ENCODE measurements at regions not wholly inside any gene's neighbourhood (a gene's known extent, or its start where the extent isn't known, plus 50 kb on each side); places are given as distances from the start of the nearest gene placed in this dataset.
A peak's percentile ranks its signal among the peaks of the same experiment; 100 is the strongest.
"Not testable (repeated sequence)": the region's sequence is repeated elsewhere in the genome, so short reads cannot be mapped to it uniquely, and the experiment has no call there.

- no peaks in the 10 kb centered on the region; the same call in 1 of the 2 replicates for H3K9me3 ChIP-seq (ENCODE audit: control insufficient read depth, insufficient read depth, low read length)
- DNase-seq (ENCODE audit: low read depth, low spot score), result no peak
- ChIA-PET CTCF (no interaction called here), POLR2A (no interaction called here)
- H3K27me3 ChIP-seq (ENCODE audit: control insufficient read depth, insufficient read depth, low read length), result no peaks in the 10 kb centered on the region
- no peak for TF ChIP-seq CTCF (IDR thresholded peaks at IDR 0.05; ENCODE audit: low read depth, low read length)
- H3K27ac ChIP-seq (ENCODE audit: low read depth, low read length), result no peak overlapping the region
- no peak overlapping the region for H3K4me3 ChIP-seq (ENCODE audit: low read depth, low read length)
These were observed 1142.3 kb downstream of the RPIA start for GRCh38 chr2:89833780-89834117.

- Histone ChIP-seq H3K27ac (ENCODE audit: low read depth, low read length) (no peak overlapping the region), H3K27me3 (ENCODE audit: control insufficient read depth, insufficient read depth, low read length) (no peaks in the 10 kb centered on the region), H3K9me3 (ENCODE audit: control insufficient read depth, insufficient read depth, low read length) (no peaks in the 10 kb centered on the region; the same call in 1 of the 2 replicates), H3K4me3 (ENCODE audit: low read depth, low read length) (no peak overlapping the region)
- DNase-seq (ENCODE audit: low read depth, low spot score), result no peak
- POLR2A ChIA-PET, result no interaction called here
- CTCF ChIA-PET, result no interaction called here
- TF ChIP-seq CTCF (IDR thresholded peaks at IDR 0.05; ENCODE audit: low read depth, low read length), result no peak
These were observed 1142.8 kb downstream of the RPIA start for GRCh38 chr2:89834306-89834705.

GRCh38 chr2:89836326-89836725 lies 1144.9 kb downstream of the RPIA start:
- H3K9me3 ChIP-seq (ENCODE audit: control insufficient read depth, insufficient read depth, low read length); H3K4me3 ChIP-seq (ENCODE audit: low read depth, low read length); H3K27me3 ChIP-seq (ENCODE audit: control insufficient read depth, insufficient read depth, low read length); CTCF ChIA-PET; POLR2A ChIA-PET; H3K27ac ChIP-seq (ENCODE audit: low read depth, low read length): not testable (repeated sequence)
- peak; percentile 46 for DNase-seq (ENCODE audit: low read depth, low spot score)

- Histone ChIP-seq H3K27ac (ENCODE audit: low read depth, low read length) (no peak overlapping the region), H3K27me3 (ENCODE audit: control insufficient read depth, insufficient read depth, low read length) (no peaks in the 10 kb centered on the region), H3K9me3 (ENCODE audit: control insufficient read depth, insufficient read depth, low read length) (peaks cover 11% of the 10 kb centered on the region; the same call in 1 of the 2 replicates), H3K4me3 (ENCODE audit: low read depth, low read length) (no peak overlapping the region)
- POLR2A ChIA-PET, result no interaction called here
- no peak for DNase-seq (ENCODE audit: low read depth, low spot score)
- CTCF ChIA-PET, result no interaction called here
- no peak for TF ChIP-seq CTCF (IDR thresholded peaks at IDR 0.05; ENCODE audit: low read depth, low read length)
These were observed 1146.6 kb downstream of the RPIA start for GRCh38 chr2:89837962-89838625.

- H3K27me3 ChIP-seq (ENCODE audit: control insufficient read depth, insufficient read depth, low read length); CTCF ChIA-PET: not testable (repeated sequence)
- H3K9me3 ChIP-seq (ENCODE audit: control insufficient read depth, insufficient read depth, low read length), result peaks cover 19% of the 10 kb centered on the region
These were observed 1148.7 kb downstream of the RPIA start for GRCh38 chr2:89840175-89840574.

GRCh38 chr2:89840781-89841475 lies 1149.5 kb downstream of the RPIA start:
- DNase-seq (ENCODE audit: low read depth, low spot score); POLR2A ChIA-PET; H3K27me3 ChIP-seq (ENCODE audit: control insufficient read depth, insufficient read depth, low read length); H3K27ac ChIP-seq (ENCODE audit: low read depth, low read length); CTCF ChIA-PET; H3K4me3 ChIP-seq (ENCODE audit: low read depth, low read length): not testable (repeated sequence)
- peaks cover 21% of the 10 kb centered on the region for H3K9me3 ChIP-seq (ENCODE audit: control insufficient read depth, insufficient read depth, low read length)

More at GRCh38 chr2:89840175-89840574, 1148.7 kb downstream of the RPIA start:
- DNase-seq (ENCODE audit: low read depth, low spot score); H3K27ac ChIP-seq (ENCODE audit: low read depth, low read length); POLR2A ChIA-PET; H3K4me3 ChIP-seq (ENCODE audit: low read depth, low read length): not testable (repeated sequence)
